Vagina (tissue), 2 donors: ENCODE measurements at regions not wholly inside any gene's neighbourhood (a gene's known extent, or its start where the extent isn't known, plus 50 kb on each side); places are given as distances from the start of the nearest gene placed in this dataset.

Source experiments
- DNase-seq, 2 donors: peaks; one replicate each; pipeline ENCODE4 v3.0.0-alpha.2; 2017; ENCODE audit errors: extremely low spot score in 2 of 2
- H3K27ac ChIP-seq: fragments of 200-600 bp; sonication (generic); one replicate; pipeline ENCODE4 v1.5.1; 2019
- H3K27me3 ChIP-seq: fragments of 200-600 bp; sonication (generic); one replicate; pipeline ENCODE4 v1.5.1; 2019
- H3K36me3 ChIP-seq, 2 donors: fragments of 200-600 bp; sonication (generic); one replicate each; pipeline ENCODE4 v1.5.1; 2017 to 2019
- H3K4me1 ChIP-seq: fragments of 200-600 bp; sonication (generic); one replicate; pipeline ENCODE4 v1.5.1; 2019
- H3K4me3 ChIP-seq, 2 donors: fragments of 200-600 bp; sonication (generic); 1 replicate in 1 of 2; 2 replicates in 1 of 2; pipeline ENCODE4 v1.5.1; 2016 to 2019
- H3K9me3 ChIP-seq: fragments of 200-600 bp; sonication (generic); one replicate; pipeline ENCODE4 v1.5.1; 2019
- POLR2A ChIP-seq, 2 donors: fragments of 450-650 bp; IDR thresholded peaks; one replicate each; pipeline ENCODE4 v1.6.1; 2017; ENCODE audit warnings: antibody characterized with exemption in 2 of 2, mild to moderate bottlenecking in 2 of 2, moderate library complexity in 2 of 2
- POLR2AphosphoS5 ChIP-seq, 2 donors: sonication (generic); formaldehyde crosslinking; IDR thresholded peaks; one replicate each; pipeline ENCODE4 v1.9.0; 2017; ENCODE audit warnings: antibody characterized with exemption in 2 of 2, mild to moderate bottlenecking in 2 of 2, low read depth in 1 of 2; ENCODE audit not compliant: insufficient read depth in 1 of 2
- intact Hi-C: fragments of 100-400 bp; cut with DNase I; formaldehyde crosslinking; loops from one replicate; pipeline ENCODE4 v1.15.1; 2023
- TF ChIP-seq, protein P1 (sequence below), 3 experiments: fragments of 450-650 bp in 2 of 3; fragments of 200-600 bp in 1 of 3; sonication (generic) in 1 of 3; IDR thresholded peaks; one replicate each; pipeline ENCODE4 v1.5.1; 2017 to 2019; ENCODE audit warnings: antibody characterized with exemption in 3 of 3, mild to moderate bottlenecking in 2 of 3, moderate library complexity in 2 of 3

DNA sequence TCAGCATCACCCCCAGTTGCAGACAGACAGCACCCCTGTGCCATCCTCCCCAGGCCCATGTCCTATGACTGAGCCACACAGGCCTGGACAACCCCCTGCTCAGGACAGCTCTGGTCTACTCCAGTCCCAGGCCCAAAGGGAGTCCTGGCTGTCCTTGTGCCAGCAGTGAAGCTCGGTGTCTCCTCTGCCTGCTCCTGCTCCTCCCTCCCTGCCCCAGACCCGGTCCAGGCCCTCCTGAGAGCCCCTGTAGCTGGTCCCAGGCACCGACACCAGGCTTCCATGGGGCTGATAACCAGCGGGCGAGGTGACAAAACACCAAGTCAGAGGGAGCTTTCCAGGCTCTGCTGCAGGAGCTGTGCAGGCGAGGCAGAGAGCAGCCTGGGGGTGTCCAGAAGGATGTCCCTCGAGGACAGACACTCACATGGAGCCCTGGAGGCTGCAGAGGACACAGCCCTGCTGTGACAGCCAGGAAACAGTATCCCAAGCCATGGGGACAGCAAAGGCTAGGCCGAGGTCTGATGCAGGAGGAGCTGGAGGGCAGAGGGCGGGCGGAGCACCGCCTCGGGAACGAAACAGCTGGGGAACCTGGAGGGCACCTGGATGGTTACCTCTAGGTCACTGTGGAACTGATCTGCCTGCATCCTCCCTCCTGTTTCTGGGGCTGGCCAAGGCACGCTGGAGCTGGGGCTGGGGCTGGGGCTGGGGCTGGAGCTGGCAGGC, 103.8 kb upstream of the PRR20G start:
- no peak for DNase-seq
- no peaks in the 10 kb centered on the region for H3K9me3 ChIP-seq
- intact Hi-C loops, result no loop called here
- H3K4me3 ChIP-seq, result no peak overlapping the region
- TF ChIP-seq, protein P1, sequence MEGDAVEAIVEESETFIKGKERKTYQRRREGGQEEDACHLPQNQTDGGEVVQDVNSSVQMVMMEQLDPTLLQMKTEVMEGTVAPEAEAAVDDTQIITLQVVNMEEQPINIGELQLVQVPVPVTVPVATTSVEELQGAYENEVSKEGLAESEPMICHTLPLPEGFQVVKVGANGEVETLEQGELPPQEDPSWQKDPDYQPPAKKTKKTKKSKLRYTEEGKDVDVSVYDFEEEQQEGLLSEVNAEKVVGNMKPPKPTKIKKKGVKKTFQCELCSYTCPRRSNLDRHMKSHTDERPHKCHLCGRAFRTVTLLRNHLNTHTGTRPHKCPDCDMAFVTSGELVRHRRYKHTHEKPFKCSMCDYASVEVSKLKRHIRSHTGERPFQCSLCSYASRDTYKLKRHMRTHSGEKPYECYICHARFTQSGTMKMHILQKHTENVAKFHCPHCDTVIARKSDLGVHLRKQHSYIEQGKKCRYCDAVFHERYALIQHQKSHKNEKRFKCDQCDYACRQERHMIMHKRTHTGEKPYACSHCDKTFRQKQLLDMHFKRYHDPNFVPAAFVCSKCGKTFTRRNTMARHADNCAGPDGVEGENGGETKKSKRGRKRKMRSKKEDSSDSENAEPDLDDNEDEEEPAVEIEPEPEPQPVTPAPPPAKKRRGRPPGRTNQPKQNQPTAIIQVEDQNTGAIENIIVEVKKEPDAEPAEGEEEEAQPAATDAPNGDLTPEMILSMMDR (IDR thresholded peaks at IDR 0.05), result no peak
- TF ChIP-seq POLR2AphosphoS5 (IDR thresholded peaks at IDR 0.05; ENCODE audit: insufficient read depth in 1 of 2, low read depth in 1 of 2) (no peak), POLR2A (IDR thresholded peaks at IDR 0.05) (no peak)
- H3K36me3 ChIP-seq, result no peaks in the 10 kb centered on the region
- no peaks in the 10 kb centered on the region for H3K4me1 ChIP-seq
- no peak overlapping the region for H3K27ac ChIP-seq
- H3K27me3 ChIP-seq, result no peaks in the 10 kb centered on the region

DNA sequence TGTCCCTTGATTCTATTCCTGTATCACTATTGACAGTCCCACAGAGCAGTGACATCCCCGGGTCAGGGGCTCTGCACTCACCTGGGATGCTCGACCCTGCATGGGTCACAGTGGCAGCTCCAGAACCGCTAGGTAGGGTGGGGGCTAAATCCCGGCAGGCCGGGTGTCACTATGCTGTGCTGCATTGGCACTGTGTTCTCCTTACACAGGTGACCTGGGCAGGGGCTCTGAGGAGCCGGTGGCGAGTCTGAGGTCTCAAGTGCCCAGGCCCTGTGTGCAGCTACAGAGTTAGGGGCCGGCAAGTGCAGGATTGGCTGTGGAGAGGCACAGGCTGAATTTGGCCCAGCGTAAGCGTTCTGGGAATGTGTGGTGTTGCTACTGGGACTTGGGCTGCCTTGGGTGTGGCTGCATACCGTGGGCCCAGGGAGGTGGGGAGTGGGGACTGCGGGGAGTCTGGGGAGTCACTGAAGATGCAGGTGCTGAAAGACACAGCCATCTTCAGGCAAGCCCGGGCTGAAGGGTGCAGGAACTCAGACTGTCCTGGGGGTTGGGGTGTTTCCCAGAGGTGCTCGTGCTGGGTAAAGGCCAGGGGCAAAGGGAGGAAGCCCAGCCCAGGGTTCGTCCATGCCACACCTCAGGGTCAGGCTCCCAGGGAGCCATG, 102.6 kb upstream of the PRR20G start:
- Histone ChIP-seq H3K27me3 (no peaks in the 10 kb centered on the region), H3K36me3 (no peaks in the 10 kb centered on the region), H3K27ac (no peak overlapping the region), H3K4me3 (no peak overlapping the region), H3K4me1 (no peaks in the 10 kb centered on the region), H3K9me3 (no peaks in the 10 kb centered on the region)
- no peak for DNase-seq
- intact Hi-C loops, result no loop called here
- TF ChIP-seq, protein P1 (IDR thresholded peaks at IDR 0.05), result no peak
- TF ChIP-seq POLR2AphosphoS5 (IDR thresholded peaks at IDR 0.05; ENCODE audit: insufficient read depth in 1 of 2, low read depth in 1 of 2) (no peak), POLR2A (IDR thresholded peaks at IDR 0.05) (no peak)

DNA sequence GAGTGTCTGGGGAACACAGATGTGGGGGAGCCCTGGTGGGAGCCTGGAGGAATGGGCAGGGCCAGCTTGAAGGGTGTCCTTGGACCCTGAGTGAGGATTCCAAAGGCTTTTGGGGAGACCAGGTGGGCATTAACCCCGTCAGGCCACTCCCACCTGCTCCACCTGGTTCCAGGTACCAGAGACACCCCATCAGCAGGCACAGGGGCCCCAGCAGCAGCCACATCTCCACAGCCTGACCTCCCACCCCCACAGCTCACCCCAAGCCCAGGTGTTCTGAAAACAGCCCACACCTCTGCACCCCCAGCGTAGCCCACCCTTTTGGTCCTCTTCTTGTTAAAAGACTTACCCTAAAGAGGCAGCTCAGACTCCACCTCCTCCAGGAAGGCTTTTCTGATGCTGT, 102.1 kb upstream of the PRR20G start:
- no peak for DNase-seq

DNA sequence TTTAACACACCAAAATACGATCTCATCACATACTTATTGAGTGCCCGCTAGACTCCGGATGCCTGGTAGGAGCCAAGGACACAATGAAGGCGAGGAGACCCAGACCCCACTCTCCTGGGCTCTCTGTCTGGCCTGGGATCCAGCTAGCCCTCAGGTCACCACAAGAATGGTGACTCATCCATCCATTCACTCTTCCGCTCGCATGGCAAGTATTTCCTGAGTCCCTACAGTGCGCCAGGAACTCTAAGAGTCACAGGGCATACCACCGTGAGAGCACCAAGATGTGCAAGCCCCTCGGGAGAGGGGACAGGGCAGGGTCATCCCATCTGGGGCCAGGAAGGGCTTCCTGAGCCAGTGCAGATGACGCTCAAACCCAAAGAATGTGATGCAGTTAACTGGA, 101.6 kb upstream of the PRR20G start:
- intact Hi-C loops, result no loop called here
- Histone ChIP-seq H3K9me3 (no peaks in the 10 kb centered on the region), H3K36me3 (no peaks in the 10 kb centered on the region), H3K4me1 (no peaks in the 10 kb centered on the region), H3K4me3 (no peak overlapping the region), H3K27me3 (no peaks in the 10 kb centered on the region), H3K27ac (no peak overlapping the region)
- TF ChIP-seq, protein P1 (IDR thresholded peaks at IDR 0.05), result no peak
- TF ChIP-seq POLR2AphosphoS5 (IDR thresholded peaks at IDR 0.05; ENCODE audit: insufficient read depth in 1 of 2, low read depth in 1 of 2) (no peak), POLR2A (IDR thresholded peaks at IDR 0.05) (no peak)
- no peak for DNase-seq

More for the DNA sequence above, 102.1 kb upstream of the PRR20G start:
- Histone ChIP-seq H3K4me1 (no peaks in the 10 kb centered on the region), H3K36me3 (no peaks in the 10 kb centered on the region), H3K9me3 (no peaks in the 10 kb centered on the region), H3K4me3 (no peak overlapping the region), H3K27me3 (no peaks in the 10 kb centered on the region), H3K27ac (no peak overlapping the region)
- intact Hi-C loops, result no loop called here
- TF ChIP-seq POLR2AphosphoS5 (IDR thresholded peaks at IDR 0.05; ENCODE audit: insufficient read depth in 1 of 2, low read depth in 1 of 2) (no peak), POLR2A (IDR thresholded peaks at IDR 0.05) (no peak)
- TF ChIP-seq, protein P1 (IDR thresholded peaks at IDR 0.05), result no peak

DNA sequence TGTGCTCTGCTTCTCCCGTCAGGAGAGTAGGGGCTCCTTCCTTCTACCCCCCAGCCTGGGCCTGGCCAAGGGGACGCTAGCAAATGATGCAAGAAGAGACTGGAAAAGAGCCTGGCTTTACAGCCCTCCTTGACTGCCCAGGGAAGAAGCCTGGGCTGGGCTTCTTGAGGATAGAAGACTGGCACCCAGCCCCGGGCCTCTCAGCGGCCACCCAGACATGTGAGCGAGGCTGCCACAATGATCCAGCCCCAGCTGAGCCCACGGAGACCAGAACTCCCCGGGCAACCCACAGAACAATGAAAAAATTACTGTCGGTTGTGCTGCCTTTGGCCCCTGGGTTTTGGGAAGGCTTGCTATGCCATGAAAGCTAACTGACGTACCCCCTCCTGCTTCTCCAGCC, 100.6 kb upstream of the PRR20G start:
- no peak overlapping the region for H3K4me3 ChIP-seq
- no peaks in the 10 kb centered on the region for H3K4me1 ChIP-seq
- no peak for TF ChIP-seq POLR2AphosphoS5 (IDR thresholded peaks at IDR 0.05; ENCODE audit: insufficient read depth in 1 of 2, low read depth in 1 of 2)
- no peak for TF ChIP-seq POLR2A (IDR thresholded peaks at IDR 0.05)
- TF ChIP-seq, protein P1 (IDR thresholded peaks at IDR 0.05), result no peak
- H3K9me3 ChIP-seq, result no peaks in the 10 kb centered on the region
- no peaks in the 10 kb centered on the region for H3K36me3 ChIP-seq
- H3K27me3 ChIP-seq, result no peaks in the 10 kb centered on the region
- intact Hi-C loops, result no loop called here
- no peak for DNase-seq
- no peak overlapping the region for H3K27ac ChIP-seq
